Neuronal stem cell (in vitro differentiated cells): ENCODE measurements at regions not wholly inside any gene's neighbourhood (a gene's known extent, or its start where the extent isn't known, plus 50 kb on each side); places are given as distances from the start of the nearest gene placed in this dataset.

Source experiments
- DNase-seq: peaks from one replicate; pipeline ENCODE4 v3.0.0-alpha.2; 2013; ENCODE audit warnings: low spot score
- H2AFZ ChIP-seq: one replicate; pipeline ENCODE4 v1.6.1; 2013; ENCODE audit warnings: mild to moderate bottlenecking, low read length, inconsistent platforms
- H2AK5ac ChIP-seq: 2 replicates; pipeline ENCODE4 v1.6.1; 2013; ENCODE audit warnings: low read depth, mild to moderate bottlenecking, inconsistent platforms, low read length, moderate library complexity, mixed read lengths
- H2BK120ac ChIP-seq: 2 replicates; pipeline ENCODE4 v1.6.1; 2013; ENCODE audit warnings: low read depth, mild to moderate bottlenecking, inconsistent platforms, low read length, moderate library complexity, mixed read lengths
- H2BK12ac ChIP-seq: one replicate; pipeline ENCODE4 v1.6.1; 2013; ENCODE audit warnings: low read length, inconsistent platforms
- H2BK15ac ChIP-seq: 2 replicates; pipeline ENCODE4 v1.6.1; 2013; ENCODE audit warnings: mild to moderate bottlenecking, low read length, inconsistent platforms, mixed read lengths
- H2BK5ac ChIP-seq: one replicate; pipeline ENCODE4 v1.6.1; 2013; ENCODE audit warnings: inconsistent platforms, mild to moderate bottlenecking, low read length, moderate library complexity
- H3K14ac ChIP-seq: one replicate; pipeline ENCODE4 v1.6.1; 2013; ENCODE audit warnings: low read length, inconsistent platforms
- H3K18ac ChIP-seq: 2 replicates; pipeline ENCODE4 v1.6.1; 2013; ENCODE audit warnings: low read length, inconsistent platforms
- H3K23ac ChIP-seq: 2 replicates; pipeline ENCODE4 v1.6.1; 2013; ENCODE audit warnings: low read depth, mild to moderate bottlenecking, mixed read lengths, low read length, inconsistent platforms; ENCODE audit not compliant: poor library complexity
- H3K27ac ChIP-seq: replicated peaks from 3 replicates; pipeline ENCODE4 v1.5.1; 2013; ENCODE audit warnings: low read length, inconsistent platforms
- H3K27me3 ChIP-seq, 3 experiments: 2 replicates each; pipeline ENCODE4 v1.6.1; 2013; ENCODE audit warnings: low read length in 3 of 3, mild to moderate bottlenecking in 2 of 3, inconsistent platforms in 1 of 3, low read depth in 1 of 3, mixed read lengths in 1 of 3, moderate library complexity in 1 of 3; ENCODE audit not compliant: control insufficient read depth in 3 of 3, insufficient read depth in 3 of 3
- H3K36me3 ChIP-seq, 2 donors: replicated peaks in 1 of 2; 2 replicates each; pipeline ENCODE4 v1.6.1; 2013; ENCODE audit warnings: low read length in 2 of 2; ENCODE audit not compliant: control insufficient read depth in 2 of 2, insufficient read depth in 2 of 2
- H3K4ac ChIP-seq: 2 replicates; pipeline ENCODE4 v1.6.1; 2013; ENCODE audit warnings: inconsistent platforms, mild to moderate bottlenecking, low read length, moderate library complexity
- H3K4me1 ChIP-seq, 2 donors: 1 replicate in 1 of 2; 2 replicates in 1 of 2; pipeline ENCODE4 v1.6.1; 2013; ENCODE audit warnings: low read length in 2 of 2, low read depth in 1 of 2; ENCODE audit not compliant: control insufficient read depth in 2 of 2, insufficient read depth in 1 of 2
- H3K4me2 ChIP-seq: one replicate; pipeline ENCODE4 v1.6.1; 2013; ENCODE audit warnings: mild to moderate bottlenecking, low read length, inconsistent platforms; ENCODE audit not compliant: insufficient read depth, poor library complexity, severe bottlenecking
- H3K4me3 ChIP-seq, 2 donors: 2 replicates each; pipeline ENCODE4 v1.5.1; 2013; ENCODE audit warnings: low read length in 2 of 2, mild to moderate bottlenecking in 2 of 2, inconsistent platforms in 1 of 2, moderate library complexity in 1 of 2
- H3K79me1 ChIP-seq: one replicate; pipeline ENCODE4 v1.6.1; 2013; ENCODE audit warnings: low read depth, mild to moderate bottlenecking, inconsistent platforms, low read length, moderate library complexity
- H3K9ac ChIP-seq: one replicate; pipeline ENCODE4 v1.6.1; 2013; ENCODE audit warnings: mild to moderate bottlenecking, low read depth, low read length, inconsistent platforms; ENCODE audit not compliant: poor library complexity
- H3K9me3 ChIP-seq, 2 donors: replicated peaks in 1 of 2; 2 replicates each; pipeline versions ENCODE3 to v1.6.1; 2013; ENCODE audit warnings: low read length in 2 of 2, mild to moderate bottlenecking in 2 of 2, inconsistent platforms in 1 of 2, low read depth in 1 of 2, mixed read lengths in 1 of 2, moderate library complexity in 1 of 2; ENCODE audit not compliant: control insufficient read depth in 2 of 2, insufficient read depth in 1 of 2
- H4K8ac ChIP-seq: one replicate; pipeline ENCODE4 v1.6.1; 2013; ENCODE audit warnings: low read depth, mild to moderate bottlenecking, inconsistent platforms, low read length, moderate library complexity
- H4K91ac ChIP-seq: one replicate; pipeline ENCODE4 v1.6.1; 2013; ENCODE audit warnings: low read length, low read depth, mild to moderate bottlenecking, inconsistent platforms; ENCODE audit not compliant: poor library complexity
- WGBS, 2 donors: extraction: QIAGEN DNeasy Blood & Tissue Kit; methylation state at CpG; one replicate each; pipeline ENCODE4 v1.1.7; 2013; ENCODE audit warnings: missing lambda C conversion rate in 2 of 2, mixed read lengths in 1 of 2; ENCODE audit not compliant: insufficient read length in 2 of 2, insufficient replicate concordance in 1 of 2; ENCODE audit errors: extremely low coverage in 2 of 2; 5-methylcytosine and 5-hydroxymethylcytosine counted together

- no peak overlapping the region for H4K91ac ChIP-seq
- no peak for DNase-seq
- no peak overlapping the region for H3K4me2 ChIP-seq
- H3K27me3 ChIP-seq, result peaks cover 0 to 8% (median 0%) of the 10 kb centered on the region in 3 experiments
- H3K36me3 ChIP-seq, result no peaks in the 10 kb centered on the region
- no peak overlapping the region for H3K14ac ChIP-seq
- H3K23ac ChIP-seq, result no peak overlapping the region
- no peak overlapping the region for H2BK12ac ChIP-seq
- no peak overlapping the region for H3K4me3 ChIP-seq
- H3K27ac ChIP-seq, result no peak overlapping the region
- H2BK120ac ChIP-seq, result peak overlapping the region; percentile 43
- WGBS, 2 donors, result no CpG with 5 or more reads among the region's 7 CpGs
- no peaks in the 10 kb centered on the region for H3K9me3 ChIP-seq
- no peak overlapping the region for H2BK15ac ChIP-seq
- H2AK5ac ChIP-seq, result peak overlapping the region; percentile 23
- H3K18ac ChIP-seq, result peak overlapping the region; percentile 60
- no peak overlapping the region for H4K8ac ChIP-seq
- peaks cover 13 to 14% of the 10 kb centered on the region in 2 donors for H3K4me1 ChIP-seq
- no peaks in the 10 kb centered on the region for H3K79me1 ChIP-seq
- no peak overlapping the region for H2BK5ac ChIP-seq
- no peak overlapping the region for H3K4ac ChIP-seq
- no peak overlapping the region for H3K9ac ChIP-seq
- no peak overlapping the region for H2AFZ ChIP-seq
Observed at GRCh38 chr13:111904166-111904565, 162.8 kb upstream of the SOX1 start.

- Histone ChIP-seq H4K91ac (no peak overlapping the region), H3K4me1 (peaks cover 11 to 14% of the 10 kb centered on the region in 2 donors), H3K9ac (no peak overlapping the region), H2BK5ac (no peak overlapping the region), H3K18ac (peak overlapping the region; percentile 34), H3K4ac (no peak overlapping the region), H3K36me3 (no peaks in the 10 kb centered on the region), H2BK120ac (no peak overlapping the region), H3K14ac (no peak overlapping the region), H3K4me3 (no peak overlapping the region), H3K9me3 (no peaks in the 10 kb centered on the region), H3K4me2 (no peak overlapping the region), H2AK5ac (peak overlapping the region; percentile 3), H2AFZ (no peak overlapping the region), H2BK15ac (no peak overlapping the region), H3K27ac (no peak overlapping the region), H3K23ac (no peak overlapping the region), H3K27me3 (peaks cover 0 to 8% (median 0%) of the 10 kb centered on the region in 3 experiments), H3K79me1 (no peaks in the 10 kb centered on the region), H2BK12ac (no peak overlapping the region), H4K8ac (no peak overlapping the region)
- no peak for DNase-seq
- no CpG with 5 or more reads among the region's 47 CpGs for WGBS, 2 donors
Observed at GRCh38 chr13:111904701-111905608, 162.0 kb upstream of the SOX1 start.

GRCh38 chr13:111905609-111905945 is 161.4 kb upstream of the SOX1 start:
- Histone ChIP-seq H3K23ac (no peak overlapping the region), H2BK5ac (no peak overlapping the region), H3K9me3 (no peaks in the 10 kb centered on the region), H4K8ac (no peak overlapping the region), H2BK120ac (no peak overlapping the region), H3K18ac (peak overlapping the region; percentile 4), H3K14ac (no peak overlapping the region), H2BK12ac (no peak overlapping the region), H3K9ac (no peak overlapping the region), H2AFZ (no peak overlapping the region), H3K27ac (no peak overlapping the region), H3K4me2 (no peak overlapping the region), H4K91ac (no peak overlapping the region), H2AK5ac (no peak overlapping the region), H3K4me3 (no peak overlapping the region), H3K27me3 (peaks cover 0 to 8% (median 0%) of the 10 kb centered on the region in 3 experiments), H3K36me3 (no peaks in the 10 kb centered on the region), H2BK15ac (no peak overlapping the region), H3K79me1 (no peaks in the 10 kb centered on the region), H3K4ac (no peak overlapping the region), H3K4me1 (peaks cover 7 to 10% of the 10 kb centered on the region in 2 donors)
- DNase-seq, result no peak
- no CpG with 5 or more reads among the region's 8 CpGs for WGBS, 2 donors

- Histone ChIP-seq H4K8ac (no peak overlapping the region), H3K4me3 (no peak overlapping the region), H3K18ac (no peak overlapping the region), H3K14ac (no peak overlapping the region), H4K91ac (no peak overlapping the region), H3K4ac (no peak overlapping the region), H2BK5ac (peak overlapping the region; percentile 41), H3K79me1 (no peaks in the 10 kb centered on the region), H3K27ac (no peak overlapping the region), H3K9me3 (no peaks in the 10 kb centered on the region), H2AFZ (no peak overlapping the region), H3K27me3 (peaks cover 0 to 11% (median 0%) of the 10 kb centered on the region in 3 experiments), H3K4me2 (no peak overlapping the region), H3K4me1 (peaks cover under 1 to 4% of the 10 kb centered on the region in 2 donors), H2AK5ac (no peak overlapping the region), H3K9ac (no peak overlapping the region), H2BK12ac (no peak overlapping the region), H3K36me3 (no peaks in the 10 kb centered on the region), H3K23ac (no peak overlapping the region), H2BK15ac (no peak overlapping the region), H2BK120ac (no peak overlapping the region)
- WGBS, 2 donors, result no CpG with 5 or more reads among the region's 8 CpGs
- no peak for DNase-seq
Observed at GRCh38 chr13:111906306-111906705, 160.6 kb upstream of the SOX1 start.
